Thoracic aorta (tissue), 2 donors: ENCODE measurements at regions not wholly inside any gene's neighbourhood (a gene's known extent, or its start where the extent isn't known, plus 50 kb on each side); places are given as distances from the start of the nearest gene placed in this dataset.

Experiments
- ATAC-seq: fragments of 150-250 bp; one replicate; pipeline ENCODE4 v1.8.0; 2017; ENCODE audit warnings: low read depth; ENCODE audit not compliant: insufficient number of reproducible peaks, low FRiP score
- DNase-seq: peaks from one replicate; pipeline ENCODE4 v3.0.0-alpha.2; 2020; ENCODE audit warnings: low spot score
- H3K27ac ChIP-seq, 2 donors: fragments of 200-600 bp; sonication (generic); 1 replicate in 1 of 2; 2 replicates in 1 of 2; pipeline ENCODE4 v1.5.1; 2016; ENCODE audit warnings: mild to moderate bottlenecking in 2 of 2, moderate library complexity in 2 of 2
- H3K27me3 ChIP-seq: fragments of 200-600 bp; sonication (generic); replicated peaks from 2 replicates; pipeline ENCODE4 v1.6.0; 2016; ENCODE audit warnings: mild to moderate bottlenecking; ENCODE audit not compliant: insufficient read depth
- H3K36me3 ChIP-seq: fragments of 200-600 bp; sonication (generic); one replicate; pipeline ENCODE4 v1.5.1; 2016
- H3K4me1 ChIP-seq, 2 donors: fragments of 200-600 bp; sonication (generic); 1 replicate in 1 of 2; 2 replicates in 1 of 2; pipeline versions ENCODE4 v1.5.1 to v1.6.0; 2016; ENCODE audit warnings: low read depth in 2 of 2, mild to moderate bottlenecking in 1 of 2; ENCODE audit not compliant: control insufficient read depth in 1 of 2
- H3K4me3 ChIP-seq: fragments of 200-600 bp; sonication (generic); 2 replicates; pipeline ENCODE4 v1.5.1; 2016; ENCODE audit warnings: mild to moderate bottlenecking
- H3K9me3 ChIP-seq: fragments of 200-600 bp; sonication (generic); 2 replicates; pipeline ENCODE4 v1.5.1; 2016
- TF ChIP-seq, protein P1 (sequence below): fragments of 200-600 bp; sonication (generic); IDR thresholded peaks from one replicate; pipeline ENCODE4 v1.5.1; 2019; ENCODE audit warnings: antibody characterized with exemption

DNA sequence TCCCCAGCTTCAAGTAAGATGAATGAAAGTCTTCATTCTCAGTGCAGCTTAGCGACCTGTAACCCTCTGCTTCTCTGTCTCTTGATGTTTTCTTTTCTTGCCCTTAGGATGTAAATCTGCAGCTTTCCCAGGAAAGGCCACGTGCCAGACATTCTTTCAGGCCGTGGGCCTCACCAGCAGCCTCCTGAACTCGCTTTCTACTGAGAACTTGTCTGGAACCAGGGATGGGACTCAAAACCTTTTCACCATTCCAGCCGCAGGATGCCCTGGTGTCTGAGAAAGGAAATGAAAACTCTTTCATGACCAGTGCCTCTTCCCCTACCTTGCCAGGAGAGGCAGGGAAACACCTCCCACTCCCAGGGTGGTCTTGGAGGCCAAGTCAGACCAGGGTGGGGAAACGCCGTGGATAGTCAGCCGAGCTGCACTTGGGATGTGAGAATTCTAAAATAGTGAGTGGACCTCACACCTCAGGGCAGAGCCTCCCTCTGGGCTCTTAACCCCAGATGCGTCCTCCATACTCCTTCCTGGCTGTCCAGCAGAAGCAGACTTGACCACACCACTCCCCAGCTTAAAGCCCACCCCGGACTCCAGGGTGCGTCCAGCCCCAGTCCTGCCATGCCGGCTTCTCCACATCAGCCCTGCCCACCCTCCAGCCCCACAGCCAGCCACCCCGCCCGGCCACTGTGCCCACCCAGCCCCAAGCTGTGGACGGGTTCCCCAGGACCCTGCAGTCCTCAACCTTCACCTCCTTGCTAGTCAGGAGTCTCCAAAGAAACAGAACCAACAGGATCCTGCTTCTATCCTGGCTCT, 115.5 kb downstream of the TWIST2 start:
- Histone ChIP-seq H3K27ac (no peak overlapping the region), H3K4me1 (no peaks in the 10 kb centered on the region), H3K9me3 (no peaks in the 10 kb centered on the region), H3K27me3 (no peaks in the 10 kb centered on the region), H3K36me3 (no peaks in the 10 kb centered on the region), H3K4me3 (no peak overlapping the region)
- ATAC-seq (no peak), DNase-seq (no peak)
- TF ChIP-seq, protein P1, sequence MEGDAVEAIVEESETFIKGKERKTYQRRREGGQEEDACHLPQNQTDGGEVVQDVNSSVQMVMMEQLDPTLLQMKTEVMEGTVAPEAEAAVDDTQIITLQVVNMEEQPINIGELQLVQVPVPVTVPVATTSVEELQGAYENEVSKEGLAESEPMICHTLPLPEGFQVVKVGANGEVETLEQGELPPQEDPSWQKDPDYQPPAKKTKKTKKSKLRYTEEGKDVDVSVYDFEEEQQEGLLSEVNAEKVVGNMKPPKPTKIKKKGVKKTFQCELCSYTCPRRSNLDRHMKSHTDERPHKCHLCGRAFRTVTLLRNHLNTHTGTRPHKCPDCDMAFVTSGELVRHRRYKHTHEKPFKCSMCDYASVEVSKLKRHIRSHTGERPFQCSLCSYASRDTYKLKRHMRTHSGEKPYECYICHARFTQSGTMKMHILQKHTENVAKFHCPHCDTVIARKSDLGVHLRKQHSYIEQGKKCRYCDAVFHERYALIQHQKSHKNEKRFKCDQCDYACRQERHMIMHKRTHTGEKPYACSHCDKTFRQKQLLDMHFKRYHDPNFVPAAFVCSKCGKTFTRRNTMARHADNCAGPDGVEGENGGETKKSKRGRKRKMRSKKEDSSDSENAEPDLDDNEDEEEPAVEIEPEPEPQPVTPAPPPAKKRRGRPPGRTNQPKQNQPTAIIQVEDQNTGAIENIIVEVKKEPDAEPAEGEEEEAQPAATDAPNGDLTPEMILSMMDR, result no peak

DNA sequence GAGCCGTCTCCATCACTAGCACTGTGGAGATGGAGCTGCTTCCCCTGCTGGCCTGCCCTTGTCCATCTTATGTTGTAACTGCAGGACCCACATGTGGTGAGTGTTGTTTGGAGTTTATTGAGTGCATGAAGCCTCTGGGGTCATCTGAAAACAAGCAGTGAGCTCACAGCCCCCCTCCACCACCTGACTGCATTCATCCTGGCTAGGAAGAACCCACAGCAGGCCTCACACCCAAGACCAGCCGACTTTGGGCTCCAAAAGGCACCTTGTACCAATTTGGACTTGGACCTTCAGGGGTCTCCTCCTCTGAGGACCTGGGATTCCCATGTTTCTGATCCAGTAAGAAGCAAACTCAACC, 116.1 kb downstream of the TWIST2 start:
- H3K27ac ChIP-seq, result no peak overlapping the region
- DNase-seq (no peak), ATAC-seq (no peak)
- H3K27me3 ChIP-seq, result no peaks in the 10 kb centered on the region
- H3K4me1 ChIP-seq, result no peaks in the 10 kb centered on the region
- no peaks in the 10 kb centered on the region for H3K9me3 ChIP-seq
- TF ChIP-seq, protein P1, result no peak
- no peak overlapping the region for H3K4me3 ChIP-seq
- no peaks in the 10 kb centered on the region for H3K36me3 ChIP-seq

DNA sequence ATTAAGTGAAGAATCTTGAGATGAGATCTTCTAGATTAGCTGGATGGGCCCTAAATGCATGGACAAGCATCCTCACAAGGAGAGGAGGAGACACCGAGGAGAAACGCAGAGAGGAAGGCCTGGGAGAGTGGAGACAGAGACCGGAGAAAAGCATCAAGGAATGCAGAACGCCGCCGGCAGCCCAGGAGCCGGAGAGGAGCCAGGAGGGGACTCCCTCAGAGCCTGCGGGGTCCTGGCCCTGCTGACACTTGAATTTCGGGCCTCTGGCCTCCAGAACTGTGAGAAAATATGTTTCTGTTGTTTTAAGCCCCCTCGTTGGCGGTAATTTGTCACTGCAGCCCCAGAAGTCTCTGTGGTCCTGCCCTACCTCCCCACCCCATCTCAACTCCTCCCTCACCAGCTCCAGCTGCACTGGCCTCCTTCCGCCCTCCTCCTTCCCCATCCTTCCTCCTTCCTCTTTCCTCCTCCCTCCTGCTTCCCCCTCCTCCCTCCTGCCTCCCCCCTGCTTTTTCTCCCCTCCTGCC, 116.7 kb downstream of the TWIST2 start:
- Histone ChIP-seq H3K4me1 (no peaks in the 10 kb centered on the region), H3K27me3 (no peaks in the 10 kb centered on the region), H3K4me3 (no peak overlapping the region), H3K9me3 (no peaks in the 10 kb centered on the region), H3K27ac (no peak overlapping the region), H3K36me3 (no peaks in the 10 kb centered on the region)
- TF ChIP-seq, protein P1, result no peak
- no peak for DNase-seq
- no peak for ATAC-seq

DNA sequence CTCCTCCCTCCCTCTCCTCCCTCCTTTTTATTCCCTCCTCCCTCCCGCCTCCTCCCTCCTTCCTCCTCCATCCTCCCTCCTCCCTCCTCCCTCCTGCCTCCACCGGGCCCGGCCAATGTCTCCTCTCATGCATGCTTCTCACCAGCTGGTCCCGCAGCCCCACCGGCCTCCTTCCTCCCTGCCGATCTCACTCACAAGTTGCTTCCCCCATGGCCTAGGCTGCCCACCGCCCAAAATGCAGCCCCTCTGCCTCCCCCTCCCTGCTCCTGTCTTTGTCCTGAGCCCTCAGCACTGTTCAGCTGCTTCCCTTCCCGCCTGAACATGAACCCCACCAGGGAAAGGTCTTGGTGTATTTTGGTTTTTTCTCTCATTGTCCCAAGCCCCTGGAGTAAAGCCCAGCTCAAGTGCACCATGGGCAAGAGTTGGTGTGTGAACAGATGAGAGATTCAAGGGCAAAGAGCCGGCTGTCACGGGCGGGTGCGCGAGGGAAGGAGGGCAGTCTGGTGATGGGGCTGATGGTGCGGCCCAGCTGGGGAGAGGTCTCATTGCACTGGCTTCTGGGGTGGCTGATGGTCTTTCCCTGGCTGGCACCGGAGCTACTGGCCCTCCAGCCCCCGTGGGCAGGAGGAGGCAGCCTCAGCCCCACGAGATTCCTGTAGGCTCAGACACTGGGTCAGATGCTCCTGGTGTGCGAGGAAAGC, 117.6 kb downstream of the TWIST2 start:
- no peaks in the 10 kb centered on the region for H3K36me3 ChIP-seq
- ATAC-seq (no peak), DNase-seq (no peak)
- H3K9me3 ChIP-seq, result no peaks in the 10 kb centered on the region
- no peaks in the 10 kb centered on the region for H3K4me1 ChIP-seq
- no peak overlapping the region for H3K27ac ChIP-seq
- H3K27me3 ChIP-seq, result no peaks in the 10 kb centered on the region
- no peak overlapping the region for H3K4me3 ChIP-seq
- TF ChIP-seq, protein P1, result no peak
